ENCODE measurements at regions not wholly inside any gene's neighbourhood (a gene's known extent, or its start where the extent isn't known, plus 50 kb on each side); places are given as distances from the start of the nearest gene placed in this dataset.

DNA sequence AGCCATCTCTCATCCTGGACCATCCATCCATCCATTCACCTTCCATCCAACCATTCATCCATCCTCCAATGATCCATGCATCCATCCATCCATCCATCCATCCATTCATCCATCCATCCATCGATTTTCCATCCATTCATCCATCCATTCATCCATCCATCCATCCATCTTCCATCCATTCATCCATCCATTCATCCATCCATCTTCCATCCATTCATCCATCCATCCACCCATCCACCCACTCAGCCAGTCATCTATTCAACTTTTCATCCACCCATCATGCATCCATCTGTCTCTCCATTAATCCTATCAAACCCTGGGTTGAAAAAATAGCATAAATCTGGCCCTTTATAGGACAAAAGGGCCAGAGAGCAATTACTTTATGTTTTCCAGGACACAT is 158.3 kb upstream of the WSCD1 start:
- TF ChIP-seq POLR2A (IDR thresholded peaks at IDR 0.05; ENCODE audit: low read depth, low read length) (no peak), POLR2AphosphoS5 (IDR thresholded peaks at IDR 0.05; ENCODE audit: low read depth, low read length) (no peak), TAF1 (IDR thresholded peaks at IDR 0.05; ENCODE audit: borderline replicate concordance, low read depth, low read length) (no peak)

Data from GM12892 (cell line).